SH-SY5Y (cell line): ENCODE measurements at regions not wholly inside any gene's neighbourhood (a gene's known extent, or its start where the extent isn't known, plus 50 kb on each side); places are given as distances from the start of the nearest gene placed in this dataset.

ENCODE experiments used
- GATA2 ChIP-seq: IDR thresholded peaks from 2 replicates; pipeline ENCODE4 v1.6.1; 2011; ENCODE audit warnings: mild to moderate bottlenecking, low read depth, low read length
- GATA3 ChIP-seq: IDR thresholded peaks from 2 replicates; pipeline ENCODE4 v1.6.1; 2011; ENCODE audit warnings: low read depth, mild to moderate bottlenecking, low read length, moderate library complexity

DNA sequence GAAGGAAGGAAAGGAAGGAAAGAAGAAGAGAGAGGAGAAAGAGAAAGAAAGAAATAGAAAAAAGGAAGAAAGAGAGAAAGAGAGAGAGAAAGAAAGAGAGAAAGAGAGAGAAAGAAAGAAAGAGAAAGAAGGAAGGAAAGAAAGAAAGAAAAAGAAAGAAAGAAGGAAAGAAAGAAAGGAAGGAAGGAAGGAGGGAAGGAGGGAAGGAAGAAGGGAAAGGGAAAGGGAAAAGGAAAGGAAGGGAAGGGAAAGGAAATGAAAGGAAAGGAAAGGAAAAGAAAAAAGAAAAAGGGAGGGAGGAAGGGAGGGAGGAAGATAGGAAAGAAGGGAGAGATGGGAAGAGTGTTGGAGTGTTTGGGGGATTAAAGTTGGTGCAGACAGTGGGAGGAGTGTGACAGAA, 450.1 kb downstream of the GBE1 start:
- TF ChIP-seq GATA3 (no peak), GATA2 (no peak)

DNA sequence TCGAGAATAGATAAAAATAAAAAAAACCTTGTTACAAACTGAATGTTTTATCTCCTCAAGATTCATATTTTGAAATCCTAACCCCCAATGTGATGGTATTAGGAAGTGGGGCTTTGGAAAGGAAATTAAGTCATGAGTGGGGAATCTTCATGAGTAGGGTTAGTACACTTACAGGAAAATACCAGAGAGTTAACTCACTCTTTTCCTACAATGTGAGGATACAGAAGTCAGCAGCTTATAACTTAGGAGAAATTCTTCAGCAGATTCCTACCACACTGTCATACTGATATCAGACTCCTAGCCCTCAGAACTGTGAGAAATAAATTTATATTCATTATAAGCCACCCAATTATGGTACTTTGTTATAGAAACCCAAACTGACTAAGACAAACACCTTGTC, 453.1 kb downstream of the GBE1 start:
- no peak for TF ChIP-seq GATA2
- no peak for TF ChIP-seq GATA3

DNA sequence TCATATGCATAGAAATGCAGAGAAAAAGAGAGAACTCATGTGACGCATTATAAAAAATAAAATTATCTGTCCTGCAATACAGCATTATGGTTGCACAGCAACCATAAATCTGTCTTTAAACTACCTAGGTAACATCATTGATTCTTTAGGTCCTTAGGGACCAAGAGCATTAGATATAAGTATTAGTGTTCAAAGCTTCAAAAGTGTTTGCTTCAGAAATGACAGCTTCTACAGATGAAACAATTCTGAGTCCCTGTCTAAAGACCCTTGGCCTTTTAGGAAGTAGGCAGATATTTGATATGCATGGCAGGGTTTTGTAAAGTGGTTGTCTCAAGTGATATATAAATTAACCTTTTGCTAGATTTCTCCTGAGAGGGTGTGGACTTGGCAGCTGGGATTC, 454.2 kb downstream of the GBE1 start:
- TF ChIP-seq GATA3 (no peak), GATA2 (no peak)

DNA sequence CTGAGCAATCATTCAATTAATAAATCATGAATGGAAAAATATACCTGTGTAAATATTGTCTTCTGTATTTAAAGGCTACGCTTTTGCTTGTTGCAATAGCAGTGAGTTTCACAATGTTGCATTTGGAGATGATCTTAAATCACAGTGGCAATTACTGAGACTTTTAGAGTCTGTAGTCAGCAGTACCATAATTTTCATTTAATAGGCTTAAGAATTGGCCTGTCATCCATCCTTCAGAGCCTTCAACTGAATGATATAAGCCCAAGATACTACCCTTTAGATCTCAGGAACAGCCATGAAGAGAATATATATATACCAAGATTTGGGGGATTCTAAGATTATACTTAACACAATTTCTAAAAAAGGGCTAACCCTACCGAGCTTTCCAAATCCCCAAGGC, 458.1 kb downstream of the GBE1 start:
- TF ChIP-seq GATA3 (no peak), GATA2 (no peak)

DNA sequence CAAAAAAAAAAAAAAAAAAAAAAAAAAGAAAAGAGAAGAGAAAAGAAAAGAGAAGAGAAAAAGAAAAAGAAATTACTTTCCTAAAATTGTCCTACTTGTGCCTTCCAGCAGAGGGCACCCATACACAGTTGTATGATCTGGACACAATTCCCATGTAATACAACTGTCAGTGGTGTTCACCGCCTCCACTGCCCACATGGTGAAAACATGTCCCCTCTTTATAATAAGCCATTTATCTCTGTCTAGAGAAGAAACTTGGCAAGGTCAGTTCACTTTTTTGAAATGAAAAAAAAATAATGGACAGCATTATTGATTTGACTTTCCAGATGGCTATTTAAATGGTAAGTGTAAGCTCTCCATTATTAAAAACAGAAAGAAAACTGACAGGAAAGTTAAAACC, 459.4 kb downstream of the GBE1 start:
- TF ChIP-seq GATA3: no peak
- TF ChIP-seq GATA2: no peak

DNA sequence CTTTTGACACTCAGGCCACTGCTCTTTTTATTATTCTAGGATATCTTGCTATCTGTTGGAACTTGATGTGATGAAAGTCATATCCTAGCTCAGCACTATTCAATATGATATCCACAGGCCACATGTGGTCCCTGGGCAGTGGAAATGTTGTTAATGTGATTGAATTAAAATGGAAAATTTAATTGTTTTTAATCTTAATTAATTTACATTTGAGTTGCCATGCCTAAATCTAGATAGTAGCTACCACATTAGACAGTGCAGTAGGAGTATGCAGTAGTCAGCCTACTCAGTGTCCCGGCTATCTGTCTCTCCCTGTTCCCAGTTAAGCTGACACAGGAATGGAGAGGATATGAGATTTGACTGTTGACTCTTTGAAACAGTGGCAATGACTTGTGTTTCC, 460.2 kb downstream of the GBE1 start:
- peak; percentile 71 for TF ChIP-seq GATA2
- peak; percentile 81 for TF ChIP-seq GATA3

DNA sequence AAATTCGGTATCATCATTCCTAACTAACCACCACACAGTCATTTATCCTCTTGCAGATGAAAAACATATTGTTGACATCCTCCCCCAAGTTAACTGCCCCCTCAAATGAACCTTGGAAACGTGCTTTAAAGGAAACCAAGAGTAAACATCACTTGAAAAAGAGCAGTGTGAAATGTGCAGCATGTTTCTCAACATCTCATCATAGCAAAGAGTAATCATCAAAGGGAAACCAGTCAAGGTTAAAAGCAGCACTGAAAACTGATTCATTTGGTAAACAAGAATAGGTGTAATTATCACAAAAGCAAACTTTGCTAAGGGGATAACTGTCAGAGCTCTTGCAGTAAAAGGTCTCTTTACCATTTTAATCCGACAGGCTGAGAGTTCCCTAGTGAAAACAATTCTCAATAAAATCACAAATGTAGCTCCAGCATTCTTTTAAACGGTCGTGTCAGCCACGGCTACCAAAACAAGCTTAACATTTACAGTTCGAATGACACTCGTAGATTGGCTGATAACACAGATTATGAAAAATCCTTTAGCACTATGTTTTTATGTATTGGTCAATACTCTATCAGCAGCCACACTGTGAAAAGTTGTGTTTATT, 461.0 kb downstream of the GBE1 start:
- TF ChIP-seq GATA2 (no peak), GATA3 (no peak)

DNA sequence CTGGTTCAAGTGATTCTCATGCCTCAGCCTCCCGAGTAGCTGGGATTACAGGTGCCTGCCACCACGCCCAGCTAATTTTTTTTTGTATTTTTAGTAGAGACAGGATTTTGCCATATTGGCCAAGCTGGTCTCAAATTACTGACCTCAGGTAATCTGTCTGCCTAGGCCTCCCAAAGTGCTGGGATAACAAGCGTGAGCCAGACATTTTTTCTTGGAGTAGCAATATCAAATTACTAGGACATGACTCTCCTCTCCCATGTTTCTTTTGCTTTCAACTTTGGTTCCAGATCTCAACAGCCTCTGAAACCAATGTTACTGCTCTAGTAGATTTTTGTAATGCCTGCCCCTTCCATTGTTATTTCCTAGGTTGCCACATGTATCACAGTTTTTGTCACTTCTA, 462.0 kb downstream of the GBE1 start:
- no peak for TF ChIP-seq GATA2
- no peak for TF ChIP-seq GATA3

DNA sequence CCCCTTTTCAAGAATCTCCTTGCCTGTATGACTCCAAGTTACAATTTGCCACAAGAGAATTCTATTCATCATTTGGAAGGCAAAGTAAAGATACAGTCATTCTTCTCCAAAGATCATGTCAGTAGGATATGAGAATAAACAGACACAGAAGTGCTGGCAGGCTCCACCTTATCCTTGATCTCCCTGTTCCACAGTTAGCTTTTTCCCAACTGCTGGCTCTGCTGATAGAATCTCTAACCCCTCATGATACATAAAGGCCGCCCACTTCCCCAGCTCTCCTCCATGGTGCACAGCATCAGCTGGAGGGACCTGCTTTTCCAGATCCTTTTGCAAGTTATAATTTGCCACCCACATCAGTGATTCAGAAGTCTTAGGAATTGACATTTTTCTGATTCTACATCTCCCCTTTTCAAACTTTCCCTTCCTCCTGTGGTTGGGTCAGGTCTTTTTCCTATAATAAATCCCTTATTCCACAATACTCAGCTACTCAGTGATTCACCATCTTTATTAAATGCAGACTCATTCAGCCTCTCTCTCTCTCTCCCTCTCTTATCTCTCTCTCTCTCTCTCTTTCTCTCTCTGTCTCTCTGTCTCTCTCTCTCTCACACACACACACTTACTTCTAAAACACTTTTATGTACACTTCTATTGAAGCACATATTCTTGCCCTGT, 465.4 kb downstream of the GBE1 start:
- TF ChIP-seq GATA3 (peak; percentile 99), GATA2 (peak; percentile 99)

DNA sequence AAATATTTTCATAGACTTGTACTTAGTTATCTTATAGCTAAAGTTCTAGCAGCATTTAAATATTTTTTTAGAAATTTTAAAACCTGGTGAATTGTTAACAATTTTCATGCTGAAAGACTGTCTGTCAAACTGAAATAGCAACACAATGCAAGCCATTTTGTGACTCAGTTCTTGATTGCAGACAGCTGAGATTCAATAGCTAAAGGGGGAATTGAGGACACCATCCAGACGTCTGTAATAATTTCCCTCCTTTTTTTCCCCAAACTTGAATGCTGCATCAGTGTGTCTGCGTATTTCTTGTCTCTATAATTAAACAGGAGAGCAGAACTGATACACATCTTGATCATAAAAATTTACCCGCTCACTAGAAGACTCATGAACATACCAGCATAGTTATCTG, 468.3 kb downstream of the GBE1 start:
- TF ChIP-seq GATA3 (no peak), GATA2 (no peak)

DNA sequence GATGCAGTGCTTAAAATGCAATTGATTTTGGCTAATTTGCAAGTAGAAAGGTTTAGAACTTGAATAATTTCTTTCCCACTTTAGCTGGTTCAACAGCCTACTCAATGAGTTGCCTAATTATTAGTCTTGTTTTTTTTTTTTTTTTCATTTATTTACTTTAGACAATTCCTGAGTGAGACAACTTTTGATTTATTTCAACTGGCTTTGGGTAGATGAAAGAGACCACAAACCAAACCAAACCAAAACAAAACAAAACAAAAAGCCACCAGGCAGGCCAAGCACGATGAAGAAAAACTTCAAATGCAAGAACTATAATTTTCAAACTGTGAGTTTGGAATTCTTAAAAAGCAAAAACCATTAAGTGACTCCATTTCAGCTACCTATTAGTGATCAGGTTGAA, 469.9 kb downstream of the GBE1 start:
- TF ChIP-seq GATA2 (no peak), GATA3 (no peak)

DNA sequence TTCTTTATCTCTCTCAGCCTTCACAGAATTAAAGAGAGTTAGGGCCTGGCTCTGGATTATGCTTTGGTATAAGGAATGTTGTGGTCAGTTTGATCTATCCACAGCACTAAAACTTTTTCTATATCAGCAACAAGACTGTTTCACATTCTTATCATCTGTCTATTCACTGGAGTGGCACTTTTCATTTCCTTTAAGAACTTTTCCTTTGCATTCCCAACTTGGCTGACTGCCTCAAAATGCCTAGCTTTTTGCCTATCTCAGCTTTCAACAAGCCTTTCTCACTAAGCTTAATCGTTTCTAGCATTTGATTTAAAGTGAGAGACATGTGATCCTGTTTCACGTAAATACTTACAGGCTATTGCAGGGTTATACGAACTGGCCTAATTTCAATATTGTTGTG, 471.8 kb downstream of the GBE1 start:
- no peak for TF ChIP-seq GATA3
- TF ChIP-seq GATA2: no peak

DNA sequence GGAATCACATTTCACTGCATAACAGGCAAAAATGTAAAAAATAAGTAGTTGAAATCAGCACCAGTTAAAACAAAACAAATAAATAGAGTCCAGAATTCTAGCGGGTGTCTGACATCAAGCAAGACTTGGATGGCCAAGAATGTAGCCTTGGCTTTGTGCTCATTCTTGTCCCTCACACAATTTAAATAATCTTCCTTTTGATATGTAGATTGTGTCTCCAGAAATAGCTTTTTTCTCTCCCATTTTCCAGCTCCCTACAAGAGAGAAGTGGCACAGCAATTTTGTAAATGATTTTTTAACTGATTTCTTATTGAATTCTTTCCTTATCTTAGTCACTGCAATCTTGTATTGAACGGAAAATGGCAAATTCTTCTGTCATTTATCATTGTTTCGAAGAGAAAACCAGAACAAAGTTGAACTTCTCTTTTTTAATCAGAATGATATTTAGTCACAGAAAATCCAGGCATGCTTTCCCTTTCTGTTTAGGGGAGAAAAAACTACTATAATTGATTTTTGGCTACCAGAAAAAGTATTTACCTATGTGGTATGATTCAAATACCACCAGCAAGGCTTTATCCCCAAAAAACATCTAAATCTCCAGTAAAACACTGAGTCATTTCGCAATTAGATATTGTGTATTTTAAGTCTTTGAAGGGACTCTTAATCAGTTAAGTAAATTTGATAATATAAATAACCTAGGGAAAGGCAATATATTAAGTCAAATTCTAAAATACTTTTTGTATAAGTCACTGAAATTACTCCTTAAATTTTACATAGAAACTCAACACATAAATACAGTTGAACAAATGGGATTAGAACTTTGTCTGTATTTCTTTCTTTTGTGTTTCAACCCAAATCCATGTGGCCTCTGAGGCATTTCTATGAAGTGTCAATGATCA, 481.7 kb downstream of the GBE1 start:
- TF ChIP-seq GATA3 (no peak), GATA2 (no peak)

DNA sequence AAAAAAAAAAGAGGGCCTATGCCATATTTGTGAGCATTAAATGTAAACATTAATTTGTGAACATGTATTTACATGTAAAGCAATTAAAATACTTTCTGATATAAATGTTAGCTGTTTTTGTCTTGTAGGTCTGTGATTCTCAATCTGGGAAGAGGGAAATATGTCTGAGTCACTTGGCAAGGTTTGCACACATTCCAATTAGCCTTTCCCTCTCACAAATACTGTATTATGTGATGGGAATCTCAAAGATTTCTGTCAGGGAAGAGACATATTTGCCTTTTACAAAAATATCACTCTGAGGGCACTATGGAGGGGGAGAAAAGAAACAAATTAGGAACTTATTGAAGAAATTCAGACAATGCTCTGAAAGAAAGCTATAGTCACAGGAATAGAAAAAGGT, 483.6 kb downstream of the GBE1 start:
- no peak for TF ChIP-seq GATA2
- no peak for TF ChIP-seq GATA3

DNA sequence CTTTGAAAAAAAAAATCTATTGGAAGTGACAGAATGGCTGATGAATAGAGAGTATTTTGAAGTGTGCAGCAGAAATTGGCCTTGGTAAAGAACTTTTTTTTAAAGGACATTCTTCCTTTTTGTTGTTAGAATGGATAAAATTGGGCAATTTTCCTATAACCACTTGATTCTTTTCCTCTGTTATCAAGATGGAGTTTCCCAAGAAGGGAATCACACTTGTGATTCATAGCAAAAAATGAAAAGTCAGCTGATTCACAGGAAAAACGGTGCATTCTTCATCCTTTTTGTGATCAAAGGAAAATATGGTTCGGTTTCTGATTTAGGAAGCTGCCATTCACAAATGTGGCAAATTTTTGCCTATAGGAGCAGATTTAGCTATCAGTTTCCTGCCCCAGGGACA, 486.8 kb downstream of the GBE1 start:
- no peak for TF ChIP-seq GATA2
